Caco-2 (cell line): ENCODE measurements at regions not wholly inside any gene's neighbourhood (a gene's known extent, or its start where the extent isn't known, plus 50 kb on each side); places are given as distances from the start of the nearest gene placed in this dataset.

Experiments used
- BruUV-seq: library from RNA; stranded (reverse); fragments of 400-500 nt; replicated peaks from 2 replicates; lab custom pipeline; 2021; lab: Mats Ljungman, UMichigan
- CTCF ChIA-PET: fragments of 300-600 bp; sonication (Branson Sonifier 250); formaldehyde crosslinking; loops from one replicate; lab custom pipeline; 2022; ENCODE audit warnings: antibody characterized with exemption; lab: Charles Lee
- POLR2A ChIA-PET: fragments of 300-600 bp; sonication (Branson Sonifier 250); formaldehyde crosslinking; loops from one replicate; lab custom pipeline; 2022; ENCODE audit warnings: antibody characterized with exemption; lab: Charles Lee
- DNase-seq, 2 experiments: peaks; one replicate each; pipeline versions ENCODE4 v3.0.0 to v3.0.0-alpha.2; 2020 to 2022
- H3K27me3 ChIP-seq: replicated peaks from 2 replicates; pipeline ENCODE4 v1.6.0; 2011; ENCODE audit warnings: low read length; ENCODE audit not compliant: control insufficient read depth, insufficient read depth
- H3K36me3 ChIP-seq: 2 replicates; pipeline ENCODE4 v1.5.1; 2011; ENCODE audit warnings: low read length; ENCODE audit not compliant: control insufficient read depth, insufficient read depth
- H3K4me1 ChIP-seq: fragments of 250-450 bp; sonication (Bioruptor Pico); 2 replicates; pipeline ENCODE4 v1.5.1; 2020; ENCODE audit warnings: mild to moderate bottlenecking
- H3K4me3 ChIP-seq: 2 replicates; pipeline ENCODE4 v1.5.1; 2011; ENCODE audit warnings: low read depth, mild to moderate bottlenecking, control low read depth, low read length
- H3K9me3 ChIP-seq: fragments of 250-450 bp; sonication (Bioruptor Pico); 2 replicates; pipeline ENCODE4 v1.5.1; 2020; ENCODE audit warnings: mild to moderate bottlenecking, moderate library complexity
- H3K27ac Mint-ChIP-seq: one replicate; pipeline ENCODE4 v1.8.0; 2022; ENCODE audit warnings: mixed read lengths; ENCODE audit not compliant: unreplicated experiment
- H3K27me3 Mint-ChIP-seq: one replicate; pipeline ENCODE4 v1.8.0; 2022; ENCODE audit warnings: mixed read lengths; ENCODE audit not compliant: insufficient read depth, unreplicated experiment
- H3K36me3 Mint-ChIP-seq: one replicate; pipeline ENCODE4 v1.8.0; 2022; ENCODE audit warnings: mild to moderate bottlenecking, mixed read lengths; ENCODE audit not compliant: insufficient read depth, unreplicated experiment
- H3K4me1 Mint-ChIP-seq: one replicate; pipeline ENCODE4 v1.8.0; 2022; ENCODE audit warnings: low read depth, mixed read lengths; ENCODE audit not compliant: unreplicated experiment
- H3K4me3 Mint-ChIP-seq: one replicate; pipeline ENCODE4 v1.8.0; 2022; ENCODE audit warnings: mild to moderate bottlenecking, moderate library complexity, mixed read lengths; ENCODE audit not compliant: unreplicated experiment
- H3K9me3 Mint-ChIP-seq: one replicate; pipeline ENCODE4 v1.8.0; 2022; ENCODE audit warnings: mixed read lengths; ENCODE audit not compliant: unreplicated experiment
- CTCF ChIP-seq, 2 experiments: fragments of 200-600 bp in 1 of 2; IDR thresholded peaks; 1 replicate in 1 of 2; 2 replicates in 1 of 2; pipeline versions ENCODE4 v1.5.1 to v1.8.0; 2011 to 2022; ENCODE audit warnings: antibody characterized with exemption in 1 of 2, control low read depth in 1 of 2, inconsistent platforms in 1 of 2, low read depth in 1 of 2, low read length in 1 of 2, mild to moderate bottlenecking in 1 of 2, moderate library complexity in 1 of 2; ENCODE audit not compliant: insufficient read depth in 1 of 2, severe bottlenecking in 1 of 2, unreplicated experiment in 1 of 2
- intact Hi-C: fragments of 100-400 bp; cut with micrococcal nuclease; formaldehyde crosslinking; loops from one replicate; pipeline ENCODE4 v1.10.0; 2022; ENCODE audit not compliant: unreplicated experiment

GRCh38 chr17:31690151-31690551 is 168.9 kb downstream of the COPRS start:
- DNase-seq: no peak
- Mint-ChIP-seq H3K36me3 (no peaks in the 10 kb centered on the region), H3K4me3 (no peak overlapping the region), H3K27ac (no peak overlapping the region), H3K27me3 (no peaks in the 10 kb centered on the region), H3K4me1 (no peaks in the 10 kb centered on the region), H3K9me3 (no peaks in the 10 kb centered on the region)
- H3K36me3 ChIP-seq: no peaks in the 10 kb centered on the region
- no peak overlapping the region for H3K4me3 ChIP-seq
- no peaks in the 10 kb centered on the region for H3K27me3 ChIP-seq
- POLR2A ChIA-PET: no interaction called here
- H3K9me3 ChIP-seq: no peaks in the 10 kb centered on the region
- intact Hi-C loops: loop anchor here (10.0 kb wide), 1 partner anchor 125 kb away; no protein-coding TSS in a partner anchor
- CTCF ChIA-PET: no interaction called here
- no peak for TF ChIP-seq CTCF (IDR thresholded peaks at IDR 0.05; ENCODE audit: insufficient read depth in 1 of 2, low read depth in 1 of 2, low read length in 1 of 2, severe bottlenecking in 1 of 2, unreplicated experiment in 1 of 2)
- H3K4me1 ChIP-seq: no peaks in the 10 kb centered on the region
- no TSS peak for BruUV-seq

GRCh38 chr17:31688701-31689100 is 170.3 kb downstream of the COPRS start:
- TF ChIP-seq CTCF (IDR thresholded peaks at IDR 0.05; ENCODE audit: insufficient read depth in 1 of 2, low read depth in 1 of 2, low read length in 1 of 2, severe bottlenecking in 1 of 2, unreplicated experiment in 1 of 2): no peak
- no peak overlapping the region for H3K4me3 ChIP-seq
- intact Hi-C loops: no loop called here
- DNase-seq: no peak
- no TSS peak for BruUV-seq
- Mint-ChIP-seq H3K4me1 (no peaks in the 10 kb centered on the region), H3K36me3 (no peaks in the 10 kb centered on the region), H3K9me3 (no peaks in the 10 kb centered on the region), H3K27ac (no peak overlapping the region), H3K4me3 (no peak overlapping the region), H3K27me3 (peaks cover 1% of the 10 kb centered on the region)
- ChIA-PET CTCF (no interaction called here), POLR2A (no interaction called here)
- no peaks in the 10 kb centered on the region for H3K36me3 ChIP-seq
- H3K4me1 ChIP-seq: no peaks in the 10 kb centered on the region
- H3K9me3 ChIP-seq: no peaks in the 10 kb centered on the region
- no peaks in the 10 kb centered on the region for H3K27me3 ChIP-seq

- Mint-ChIP-seq H3K4me3 (no peak overlapping the region), H3K9me3 (no peaks in the 10 kb centered on the region), H3K27ac (no peak overlapping the region), H3K27me3 (peaks cover 5% of the 10 kb centered on the region), H3K4me1 (no peaks in the 10 kb centered on the region), H3K36me3 (no peaks in the 10 kb centered on the region)
- BruUV-seq: no TSS peak
- H3K27me3 ChIP-seq: no peaks in the 10 kb centered on the region
- CTCF ChIA-PET: interaction anchor here (0.6 kb wide), 1 partner anchor 129 kb away, joined by 3 read pairs; no protein-coding TSS in a partner anchor
- POLR2A ChIA-PET: no interaction called here
- no peak for TF ChIP-seq CTCF (IDR thresholded peaks at IDR 0.05; ENCODE audit: insufficient read depth in 1 of 2, low read depth in 1 of 2, low read length in 1 of 2, severe bottlenecking in 1 of 2, unreplicated experiment in 1 of 2)
- H3K9me3 ChIP-seq: no peaks in the 10 kb centered on the region
- no peaks in the 10 kb centered on the region for H3K36me3 ChIP-seq
- no peak for DNase-seq
- H3K4me3 ChIP-seq: no peak overlapping the region
- no peaks in the 10 kb centered on the region for H3K4me1 ChIP-seq
- intact Hi-C loops: no loop called here
Measured at GRCh38 chr17:31687505-31688126, 171.4 kb downstream of the COPRS start.
